AG09319 (cell line): ENCODE measurements at regions not wholly inside any gene's neighbourhood (a gene's known extent, or its start where the extent isn't known, plus 50 kb on each side); places are given as distances from the start of the nearest gene placed in this dataset.
"Not testable (repeated sequence)": the region's sequence is repeated elsewhere in the genome, so short reads cannot be mapped to it uniquely, and the experiment has no call there.

Experiments used
- DNase-seq: peaks from one replicate; pipeline ENCODE4 v3.0.0-alpha.2; 2010; ENCODE audit warnings: low read depth; ENCODE audit errors: extremely low read depth
- CTCF ChIP-seq: IDR thresholded peaks from 2 replicates; pipeline ENCODE4 v1.5.1; 2011; ENCODE audit warnings: low read depth, mild to moderate bottlenecking, inconsistent platforms, low read length, moderate library complexity

GRCh38 chr4:59671037-59671436 lies 1529.1 kb upstream of the ADGRL3 start:
- TF ChIP-seq CTCF, result no peak
- no peak for DNase-seq

GRCh38 chr4:59676389-59676788 lies 1523.7 kb upstream of the ADGRL3 start:
- no peak for DNase-seq
- TF ChIP-seq CTCF, result no peak

- DNase-seq, result not testable (repeated sequence)
Observed at GRCh38 chr4:59676992-59677391, 1523.1 kb upstream of the ADGRL3 start.

GRCh38 chr4:59685626-59686025 lies 1514.5 kb upstream of the ADGRL3 start:
- DNase-seq, result no peak
- TF ChIP-seq CTCF, result no peak

- TF ChIP-seq CTCF, result no peak
- DNase-seq, result no peak
Observed at GRCh38 chr4:59689149-59689548, 1511.0 kb upstream of the ADGRL3 start.

- no peak for TF ChIP-seq CTCF
Observed at GRCh38 chr4:59695355-59696053, 1504.6 kb upstream of the ADGRL3 start.

GRCh38 chr4:59698041-59698440 lies 1502.1 kb upstream of the ADGRL3 start:
- DNase-seq, result no peak
- TF ChIP-seq CTCF, result no peak

More at GRCh38 chr4:59695355-59696053, 1504.6 kb upstream of the ADGRL3 start:
- no peak for DNase-seq

- TF ChIP-seq CTCF, result no peak
- DNase-seq, result no peak
Observed at GRCh38 chr4:59700651-59701050, 1499.5 kb upstream of the ADGRL3 start.
